Tibial nerve (tissue), 3 donors: ENCODE measurements at regions not wholly inside any gene's neighbourhood (a gene's known extent, or its start where the extent isn't known, plus 50 kb on each side); places are given as distances from the start of the nearest gene placed in this dataset.

ENCODE experiments used
- POLR2A ChIP-seq, 2 donors: fragments of 450-650 bp; IDR thresholded peaks; one replicate each; pipeline ENCODE4 v1.6.1; 2017; ENCODE audit warnings: antibody characterized with exemption in 2 of 2, mild to moderate bottlenecking in 2 of 2, moderate library complexity in 2 of 2
- TF ChIP-seq, protein P1 (sequence below), 5 experiments: fragments of 200-600 bp in 3 of 5; fragments of 450-650 bp in 2 of 5; sonication (generic) in 3 of 5; IDR thresholded peaks; one replicate each; pipeline ENCODE4 v1.5.1; 2016 to 2019; ENCODE audit warnings: antibody characterized with exemption in 5 of 5, mild to moderate bottlenecking in 3 of 5, moderate library complexity in 2 of 5

GRCh38 chr2:236679884-236680860, 110.5 kb downstream of the ACKR3 start:
- TF ChIP-seq POLR2A (IDR thresholded peaks at IDR 0.05) = no peak
- TF ChIP-seq, protein P1, sequence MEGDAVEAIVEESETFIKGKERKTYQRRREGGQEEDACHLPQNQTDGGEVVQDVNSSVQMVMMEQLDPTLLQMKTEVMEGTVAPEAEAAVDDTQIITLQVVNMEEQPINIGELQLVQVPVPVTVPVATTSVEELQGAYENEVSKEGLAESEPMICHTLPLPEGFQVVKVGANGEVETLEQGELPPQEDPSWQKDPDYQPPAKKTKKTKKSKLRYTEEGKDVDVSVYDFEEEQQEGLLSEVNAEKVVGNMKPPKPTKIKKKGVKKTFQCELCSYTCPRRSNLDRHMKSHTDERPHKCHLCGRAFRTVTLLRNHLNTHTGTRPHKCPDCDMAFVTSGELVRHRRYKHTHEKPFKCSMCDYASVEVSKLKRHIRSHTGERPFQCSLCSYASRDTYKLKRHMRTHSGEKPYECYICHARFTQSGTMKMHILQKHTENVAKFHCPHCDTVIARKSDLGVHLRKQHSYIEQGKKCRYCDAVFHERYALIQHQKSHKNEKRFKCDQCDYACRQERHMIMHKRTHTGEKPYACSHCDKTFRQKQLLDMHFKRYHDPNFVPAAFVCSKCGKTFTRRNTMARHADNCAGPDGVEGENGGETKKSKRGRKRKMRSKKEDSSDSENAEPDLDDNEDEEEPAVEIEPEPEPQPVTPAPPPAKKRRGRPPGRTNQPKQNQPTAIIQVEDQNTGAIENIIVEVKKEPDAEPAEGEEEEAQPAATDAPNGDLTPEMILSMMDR (IDR thresholded peaks at IDR 0.05) = no peak
